Psoas muscle (tissue), 7 donors: ENCODE measurements at regions not wholly inside any gene's neighbourhood (a gene's known extent, or its start where the extent isn't known, plus 50 kb on each side); places are given as distances from the start of the nearest gene placed in this dataset.

ENCODE experiments used
- ATAC-seq, 4 donors: fragments of 200-7000 bp; cut with Tn5 transposase; one replicate each; pipeline ENCODE4 v1.9.1; 2020; ENCODE audit warnings: moderate library complexity in 3 of 4, mild to moderate bottlenecking in 2 of 4
- DNase-seq, 2 donors: peaks; one replicate each; pipeline ENCODE4 v3.0.0-alpha.2; 2020
- H3K27ac ChIP-seq: fragments of 200-600 bp; one replicate; pipeline ENCODE4 v1.8.0; 2022
- H3K27me3 ChIP-seq, 3 donors: fragments of 200-600 bp in 1 of 3; one replicate each; pipeline versions ENCODE4 v1.6.1 to v1.8.0; 2013 to 2022; ENCODE audit warnings: low read length in 2 of 3, mild to moderate bottlenecking in 2 of 3, moderate library complexity in 1 of 3; ENCODE audit not compliant: insufficient read depth in 3 of 3
- H3K36me3 ChIP-seq, 2 donors: fragments of 200-600 bp in 1 of 2; one replicate each; pipeline versions ENCODE4 v1.6.1 to v1.8.0; 2013 to 2022; ENCODE audit warnings: low read depth in 1 of 2, mild to moderate bottlenecking in 1 of 2, moderate library complexity in 1 of 2; ENCODE audit not compliant: insufficient read depth in 1 of 2
- H3K4me1 ChIP-seq: fragments of 200-600 bp; one replicate; pipeline ENCODE4 v1.8.0; 2022
- H3K4me3 ChIP-seq: fragments of 200-600 bp; one replicate; pipeline ENCODE4 v1.8.0; 2022; ENCODE audit warnings: mild to moderate bottlenecking
- H3K9me3 ChIP-seq: fragments of 200-600 bp; one replicate; pipeline ENCODE4 v1.8.0; 2022
- CTCF ChIP-seq: fragments of 200-600 bp; IDR thresholded peaks from one replicate; pipeline ENCODE4 v1.8.0; 2022; ENCODE audit warnings: antibody characterized with exemption
- WGBS, 3 donors: extraction: QIAGEN DNeasy Blood & Tissue Kit; methylation state at CpG; one replicate each; pipeline versions ENCODE4 v1.1.6 to v1.1.7; 2013; 5-methylcytosine and 5-hydroxymethylcytosine counted together
- intact Hi-C, 2 donors: fragments of 100-400 bp; cut with DNase I; formaldehyde crosslinking; loops; one replicate each; pipeline versions ENCODE4 v1.11.0 to v1.14.2; 2022
- donor health status: healthy with polysubstance abuse.
- donor health status: DM: no; HTN: no; CAD: no; lungs with moderate emphysema.
- donor health status: Bipolar disorder and iron deficiency.
- donor health status: healthy.
- donor health status: DM: yes; HTN: yes; CAD: no.
- donor health status: DM: no; HTN: no; CAD: no.
- donor health status: DM: yes; HTN: yes; CAD: no.

- no peaks in the 10 kb centered on the region for H3K9me3 ChIP-seq
- ATAC-seq = no peak
- WGBS, 3 donors = 32 to 46% (median 45%) methylated on average over 2 of the region's 2 CpGs
Measured at GRCh38 chr14:45406942-45407341, 153.9 kb upstream of the MIS18BP1 start.

GRCh38 chr14:45400950-45401640, 148.1 kb upstream of the MIS18BP1 start:
- DNase-seq (no peak), ATAC-seq (no peak)
- no peak for TF ChIP-seq CTCF
- Histone ChIP-seq H3K9me3 (no peaks in the 10 kb centered on the region), H3K27ac (no peak overlapping the region), H3K4me3 (no peak overlapping the region), H3K36me3 (no peaks in the 10 kb centered on the region), H3K4me1 (no peaks in the 10 kb centered on the region), H3K27me3 (no peaks in the 10 kb centered on the region)
- intact Hi-C loops = no loop called here
- 38 to 39% (median 38%) methylated on average over 4 of the region's 4 CpGs for WGBS, 3 donors

More at GRCh38 chr14:45406942-45407341, 153.9 kb upstream of the MIS18BP1 start:
- DNase-seq = no peak
- TF ChIP-seq CTCF = no peak
- intact Hi-C loops = no loop called here
- H3K4me1 ChIP-seq = no peaks in the 10 kb centered on the region
- H3K27me3 ChIP-seq = no peaks in the 10 kb centered on the region
- no peaks in the 10 kb centered on the region for H3K36me3 ChIP-seq
- no peak overlapping the region for H3K27ac ChIP-seq
- no peak overlapping the region for H3K4me3 ChIP-seq

- 55 to 74% (median 59%) methylated on average over 1 of the region's 1 CpG for whole genome bisulfite sequencing, 3 donors
- Histone ChIP-seq H3K27me3 (no peaks in the 10 kb centered on the region), H3K9me3 (no peaks in the 10 kb centered on the region), H3K4me1 (no peaks in the 10 kb centered on the region), H3K4me3 (no peak overlapping the region), H3K36me3 (no peaks in the 10 kb centered on the region), H3K27ac (no peak overlapping the region)
- ATAC-seq = no peak
- DNase-seq = no peak
- TF ChIP-seq CTCF = no peak
- intact Hi-C loops = no loop called here
Measured at GRCh38 chr14:45400509-45400908, 147.5 kb upstream of the MIS18BP1 start.

- ATAC-seq = no peak
- TF ChIP-seq CTCF = no peak
Measured at GRCh38 chr14:45381091-45381490, 128.1 kb upstream of the MIS18BP1 start.

GRCh38 chr14:45377166-45377565, 124.2 kb upstream of the MIS18BP1 start:
- 77 to 79% (median 78%) methylated on average over 2 of the region's 2 CpGs for WGBS, 3 donors
- no peak for DNase-seq
- no peak for TF ChIP-seq CTCF
- intact Hi-C loops = no loop called here
- no peak for ATAC-seq
- Histone ChIP-seq H3K27me3 (peaks cover 0 to 3% (median 0%) of the 10 kb centered on the region in 3 donors), H3K4me1 (no peaks in the 10 kb centered on the region), H3K36me3 (no peaks in the 10 kb centered on the region), H3K27ac (no peak overlapping the region), H3K9me3 (no peaks in the 10 kb centered on the region), H3K4me3 (no peak overlapping the region)

More at GRCh38 chr14:45381091-45381490, 128.1 kb upstream of the MIS18BP1 start:
- intact Hi-C loops = no loop called here
- Histone ChIP-seq H3K27me3 (no peaks in the 10 kb centered on the region), H3K9me3 (no peaks in the 10 kb centered on the region), H3K36me3 (no peaks in the 10 kb centered on the region), H3K4me3 (no peak overlapping the region), H3K4me1 (no peaks in the 10 kb centered on the region), H3K27ac (no peak overlapping the region)
- DNase-seq = no peak
- WGBS, 3 donors = 82 to 88% (median 85%) methylated on average over 2 of the region's 2 CpGs
